Activated CD8-positive, alpha-beta memory T cell treated with anti-CD3 and anti-CD28 coated beads for 36 hours (primary cell): ENCODE measurements at regions not wholly inside any gene's neighbourhood (a gene's known extent, or its start where the extent isn't known, plus 50 kb on each side); places are given as distances from the start of the nearest gene placed in this dataset.

Experiments
- CTCF ChIA-PET: fragments of 350-600 bp; sonication (Branson Sonifier 250); formaldehyde crosslinking; loops from one replicate; lab custom pipeline; 2021; ENCODE audit warnings: antibody characterized with exemption; lab: Charles Lee
- POLR2A ChIA-PET: fragments of 350-600 bp; sonication (Branson Sonifier 250); formaldehyde crosslinking; loops from one replicate; lab custom pipeline; 2021; ENCODE audit warnings: antibody characterized with exemption; lab: Charles Lee

DNA sequence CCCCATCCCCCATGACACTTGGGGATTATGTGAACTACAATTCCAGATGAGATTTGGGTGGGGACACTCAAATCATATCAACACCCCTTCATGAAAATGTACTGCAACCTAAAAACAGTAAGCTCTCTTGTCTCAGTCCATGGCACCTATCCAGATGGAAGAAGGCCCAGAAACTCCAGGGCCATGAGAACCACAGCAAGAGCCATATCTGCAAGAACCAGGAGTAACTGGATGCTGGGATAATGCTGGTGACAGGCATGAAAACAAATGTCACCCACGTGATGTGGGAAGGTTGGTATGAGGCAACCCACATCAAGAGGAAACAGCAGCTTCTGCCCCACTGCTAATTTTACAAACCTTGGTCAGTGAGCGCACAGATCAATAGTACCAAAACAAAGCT, 400.1 kb upstream of the ERCC4 start:
- ChIA-PET CTCF (no interaction called here), POLR2A (no interaction called here)

DNA sequence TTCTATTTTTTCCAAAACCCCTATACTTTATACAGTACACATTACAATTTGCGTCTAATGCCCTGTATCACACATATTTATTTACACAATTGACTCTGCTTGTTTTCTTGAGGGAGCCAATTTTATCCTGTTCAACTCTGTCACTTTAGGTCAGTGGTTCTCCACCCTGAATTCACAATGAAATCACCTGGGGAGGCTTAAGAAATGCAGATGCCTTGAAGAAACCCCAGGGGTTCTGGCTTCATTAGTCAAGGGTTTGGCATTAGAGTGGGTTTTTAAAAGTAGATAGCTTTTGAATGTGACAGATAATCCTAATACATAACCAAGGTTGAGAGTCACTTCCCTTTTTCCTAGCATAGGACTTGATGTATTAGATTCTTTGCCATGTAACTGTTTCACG, 398.6 kb upstream of the ERCC4 start:
- POLR2A ChIA-PET, result no interaction called here
- CTCF ChIA-PET, result no interaction called here

DNA sequence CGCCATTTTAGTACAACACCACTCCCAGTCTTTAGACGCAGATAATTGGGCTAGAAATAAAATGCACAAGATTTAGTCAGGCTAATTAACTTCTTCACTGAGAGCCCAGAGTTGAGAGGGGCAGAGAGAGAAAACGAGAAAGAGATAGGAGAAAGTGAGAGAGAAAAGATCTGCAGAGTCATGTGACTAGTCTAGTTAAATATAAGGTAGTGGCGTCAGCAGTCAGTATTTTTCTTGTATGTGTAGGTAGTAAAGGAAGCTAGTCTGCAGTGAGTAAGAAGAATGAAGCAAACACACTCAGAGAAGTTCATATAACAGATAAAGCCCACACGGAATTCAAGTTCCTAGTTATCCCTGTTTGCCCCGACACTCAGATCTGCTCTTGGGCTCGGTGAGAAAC, 392.6 kb upstream of the ERCC4 start:
- ChIA-PET POLR2A (no interaction called here), CTCF (interaction anchor here (0.6 kb wide), 1 partner anchor 679 kb away, joined by 10 read pairs; no protein-coding TSS in a partner anchor)

DNA sequence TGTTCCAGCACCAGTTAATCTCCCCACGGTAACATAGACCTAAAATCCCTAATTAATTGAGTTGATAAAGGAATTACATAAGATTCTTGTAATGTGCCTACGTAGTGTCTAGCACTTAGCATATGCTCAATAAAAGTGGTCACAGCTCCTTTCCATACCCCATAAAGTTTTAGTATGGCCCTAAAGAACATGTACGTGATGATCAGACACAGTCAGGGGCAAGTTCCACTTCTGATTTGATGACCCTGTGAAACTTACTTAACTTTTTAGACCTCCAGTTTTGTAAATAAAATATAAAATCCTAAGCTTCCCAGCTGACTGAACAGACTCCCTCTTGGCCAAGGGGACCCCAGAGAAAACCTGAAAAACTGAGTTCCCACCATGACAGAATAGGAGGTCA, 391.3 kb upstream of the ERCC4 start:
- CTCF ChIA-PET, result no interaction called here

DNA sequence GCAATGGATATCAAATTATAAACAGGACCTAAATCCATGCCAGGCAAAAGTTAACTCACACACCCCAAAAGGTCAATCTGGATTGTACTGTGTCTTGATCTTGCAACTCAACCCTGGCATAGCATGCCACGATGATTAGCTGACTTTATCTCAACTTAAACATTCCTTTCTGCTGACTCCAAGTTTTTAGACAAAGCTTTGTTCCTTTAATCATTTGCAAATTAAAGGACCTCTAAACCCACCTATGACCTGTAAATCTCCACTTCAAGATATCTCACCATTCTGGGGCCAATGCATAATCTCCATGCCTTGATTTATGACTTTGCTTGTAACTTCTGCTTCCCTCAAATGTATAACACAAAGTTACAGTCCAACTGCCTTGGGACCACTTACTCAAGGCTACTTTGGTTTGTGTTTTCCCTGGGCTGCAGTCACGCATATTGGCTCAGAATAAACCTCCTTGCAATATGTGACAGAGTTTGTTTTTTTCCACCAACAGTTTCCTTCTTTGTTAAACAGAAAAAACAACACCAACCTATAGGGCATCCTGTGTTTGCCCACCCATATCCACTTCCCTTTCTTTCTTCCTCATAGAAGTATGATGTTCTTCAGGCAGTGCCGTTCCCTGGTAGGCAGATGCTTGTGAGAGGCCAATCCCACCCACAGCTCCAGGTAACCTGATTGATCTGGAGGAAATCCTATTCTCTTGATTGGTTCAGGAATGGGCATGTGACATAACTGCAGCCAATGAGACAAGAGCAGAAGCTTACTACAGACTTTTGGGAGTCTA, 390.6 kb upstream of the ERCC4 start:
- CTCF ChIA-PET, result no interaction called here

More for the DNA sequence above, 391.3 kb upstream of the ERCC4 start:
- POLR2A ChIA-PET, result no interaction called here

DNA sequence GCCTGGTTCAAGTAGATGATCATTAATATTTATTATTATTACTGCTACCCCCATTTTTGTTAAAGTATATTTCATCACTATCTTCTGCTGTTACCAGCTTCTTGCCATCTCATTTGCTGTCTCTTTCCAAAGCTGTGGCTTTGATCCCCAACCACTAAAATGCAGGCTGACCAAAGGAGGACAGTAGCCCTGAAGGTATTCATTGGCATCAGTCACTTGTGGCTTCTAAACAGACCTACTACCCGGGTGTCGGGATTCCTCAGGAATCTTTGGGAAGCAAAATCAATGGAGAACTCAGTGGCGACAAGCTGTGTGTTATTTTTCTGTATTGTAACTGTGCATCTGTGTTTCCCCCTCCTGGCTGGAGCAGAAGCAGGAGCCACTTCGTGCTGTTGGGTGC, 379.2 kb upstream of the ERCC4 start:
- ChIA-PET CTCF (no interaction called here), POLR2A (no interaction called here)

More for the DNA sequence above, 390.6 kb upstream of the ERCC4 start:
- POLR2A ChIA-PET, result no interaction called here

DNA sequence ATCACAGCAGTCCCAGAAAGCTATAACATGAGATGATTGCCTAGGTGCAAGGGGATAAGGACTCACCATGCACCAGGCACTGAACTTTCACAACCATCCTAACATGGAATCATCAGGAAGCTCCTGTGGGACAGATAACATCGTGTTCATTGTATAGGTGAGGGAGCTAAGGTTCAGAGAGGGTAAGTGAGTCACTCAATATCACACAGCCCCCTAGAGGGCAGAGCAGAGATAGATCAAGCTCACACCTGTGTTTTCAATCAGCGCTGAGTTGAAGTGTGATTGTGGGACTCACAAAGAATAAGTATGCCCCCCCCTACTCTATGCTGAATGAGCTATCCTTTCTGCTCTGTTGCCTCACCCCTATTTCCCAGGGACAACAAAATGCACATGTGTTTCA, 377.7 kb upstream of the ERCC4 start:
- POLR2A ChIA-PET, result no interaction called here
- CTCF ChIA-PET, result no interaction called here

DNA sequence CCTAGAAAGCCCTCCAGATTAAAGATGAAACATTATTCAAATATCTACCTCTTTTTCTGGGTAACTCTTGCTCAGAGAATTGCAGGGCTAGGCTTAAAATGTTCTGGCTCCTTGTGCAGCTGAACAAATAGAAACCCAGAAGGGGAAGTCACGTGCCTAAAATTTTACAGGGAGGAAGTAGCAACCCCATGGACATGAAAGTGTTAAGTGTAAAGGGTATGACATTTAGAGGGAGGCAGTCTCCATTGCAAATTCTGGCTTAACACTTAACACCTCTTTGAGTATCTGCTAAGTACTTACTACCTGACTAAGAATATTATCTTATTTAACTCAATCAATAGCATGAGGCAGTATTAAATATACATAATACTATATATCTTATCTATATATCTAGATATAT, 376.1 kb upstream of the ERCC4 start:
- CTCF ChIA-PET, result no interaction called here
- POLR2A ChIA-PET, result no interaction called here

DNA sequence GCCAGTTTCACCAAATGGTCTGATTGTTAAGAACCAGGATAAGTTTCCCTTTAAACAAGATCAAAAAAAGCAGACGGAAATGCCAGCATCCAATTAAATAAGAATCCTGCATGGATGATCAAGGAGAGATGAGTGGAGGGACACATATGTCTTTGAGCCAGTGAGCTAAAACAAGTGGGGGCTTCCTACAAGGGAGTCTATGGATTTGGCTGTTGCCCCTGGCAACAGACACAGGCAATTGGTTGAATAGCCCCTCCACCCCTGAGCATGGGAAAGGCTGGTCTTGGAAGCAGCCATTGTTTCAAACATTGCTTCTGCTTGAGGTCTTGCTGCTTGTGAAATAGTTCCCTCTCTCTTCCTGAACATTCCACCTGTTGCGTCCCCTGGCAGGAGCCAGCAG, 374.7 kb upstream of the ERCC4 start:
- ChIA-PET POLR2A (no interaction called here), CTCF (no interaction called here)

DNA sequence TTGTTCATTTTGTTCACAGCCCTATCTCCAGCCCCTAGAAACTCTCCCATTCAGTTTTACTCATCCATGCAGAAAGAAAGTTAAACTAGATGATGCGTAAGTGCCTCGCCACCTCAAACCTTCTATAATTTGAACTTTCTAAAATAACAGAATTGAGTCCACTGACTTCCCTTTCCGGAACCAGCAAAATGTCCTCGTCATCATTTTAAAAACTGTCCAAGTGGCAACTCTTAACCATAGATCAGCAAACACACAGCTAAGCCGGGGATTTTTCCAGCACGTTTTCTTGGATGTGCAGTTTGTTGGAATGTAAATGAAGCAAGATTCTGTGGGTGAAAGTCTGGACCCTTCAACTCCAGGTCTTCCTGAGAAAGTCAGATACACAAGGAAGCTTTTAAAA, 369.7 kb upstream of the ERCC4 start:
- CTCF ChIA-PET, result no interaction called here
- POLR2A ChIA-PET, result no interaction called here

DNA sequence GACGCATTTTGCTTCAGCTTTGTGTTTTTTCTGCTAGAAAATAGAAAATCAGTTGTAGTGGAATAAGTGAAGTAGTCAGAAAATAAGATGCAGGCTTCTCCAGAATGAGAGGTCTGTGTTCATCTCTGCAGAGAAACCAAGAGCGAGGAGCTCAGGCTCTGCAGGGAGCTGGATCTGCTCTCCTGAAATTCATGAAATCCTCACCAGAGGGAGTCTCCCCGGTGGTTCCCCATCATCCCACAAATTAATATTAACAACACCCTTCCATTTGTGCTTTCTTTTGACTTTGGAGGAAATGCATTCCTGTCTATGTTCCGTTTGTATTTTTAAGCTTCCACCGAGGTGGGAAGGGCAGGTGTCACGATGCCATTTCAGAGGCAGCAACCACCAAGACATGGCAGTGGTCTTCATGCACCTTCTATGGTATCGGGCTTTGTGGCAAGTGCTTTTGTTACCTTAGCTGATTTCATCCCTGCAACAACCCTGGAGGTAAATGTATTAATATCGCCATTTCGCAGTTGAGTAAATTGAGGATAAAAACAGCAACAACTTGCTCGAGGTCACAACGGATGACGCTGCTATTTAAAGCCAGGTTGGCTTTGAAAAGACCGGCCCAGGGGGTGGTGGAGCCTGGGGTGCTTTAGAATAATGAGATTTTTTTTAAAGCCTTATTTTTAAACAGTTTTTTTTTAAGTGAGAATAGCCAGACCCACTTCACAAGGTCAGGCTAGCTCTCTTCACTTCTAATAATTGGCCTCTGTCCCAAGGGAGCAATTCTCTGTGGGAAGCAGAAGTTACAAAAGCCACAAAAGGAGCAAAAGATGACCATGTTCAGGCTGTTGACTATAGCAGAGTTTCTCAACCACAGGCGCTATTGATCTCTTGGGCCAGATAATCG, 367.6 kb upstream of the ERCC4 start:
- ChIA-PET POLR2A (no interaction called here), CTCF (no interaction called here)

DNA sequence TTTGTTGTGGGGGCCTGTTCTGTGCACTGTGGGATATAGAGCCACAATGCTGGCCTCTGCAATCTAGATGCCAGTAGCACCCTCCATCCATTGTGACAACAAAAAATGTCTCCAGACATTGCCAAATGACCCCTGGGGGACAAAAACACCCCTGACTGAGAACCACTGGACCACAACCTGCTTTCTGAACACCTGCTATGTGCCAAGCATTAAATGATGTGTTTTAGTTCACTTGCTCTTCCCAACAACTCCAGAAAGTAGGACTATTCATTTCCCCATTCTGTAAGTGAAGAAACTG, 367.0 kb upstream of the ERCC4 start:
- ChIA-PET POLR2A (no interaction called here), CTCF (no interaction called here)

DNA sequence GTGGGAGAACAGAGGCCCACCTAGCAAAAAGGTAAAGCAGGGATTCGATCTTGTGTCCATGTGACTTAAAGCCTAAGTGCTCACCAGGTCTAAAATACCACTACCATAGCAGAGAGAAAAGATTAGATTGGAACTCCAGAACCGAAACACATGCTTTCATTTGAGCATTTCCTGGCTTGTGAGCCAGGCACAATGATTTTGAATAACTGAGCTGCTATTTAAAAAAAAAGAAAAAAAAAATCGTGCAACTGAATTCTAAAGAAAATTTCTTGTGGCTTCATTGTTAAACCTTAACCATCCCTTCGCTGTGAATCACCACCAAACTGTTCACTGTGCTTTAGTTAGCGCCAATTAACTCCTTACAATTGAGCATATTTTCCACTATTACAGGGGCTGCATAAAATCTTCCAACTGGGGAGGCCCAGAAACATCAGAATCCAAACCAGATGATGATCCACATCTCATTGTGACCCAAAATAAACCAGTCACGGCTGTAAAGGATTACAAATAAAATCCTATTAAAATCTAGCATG, 366.4 kb upstream of the ERCC4 start:
- CTCF ChIA-PET, result no interaction called here
- POLR2A ChIA-PET, result no interaction called here

DNA sequence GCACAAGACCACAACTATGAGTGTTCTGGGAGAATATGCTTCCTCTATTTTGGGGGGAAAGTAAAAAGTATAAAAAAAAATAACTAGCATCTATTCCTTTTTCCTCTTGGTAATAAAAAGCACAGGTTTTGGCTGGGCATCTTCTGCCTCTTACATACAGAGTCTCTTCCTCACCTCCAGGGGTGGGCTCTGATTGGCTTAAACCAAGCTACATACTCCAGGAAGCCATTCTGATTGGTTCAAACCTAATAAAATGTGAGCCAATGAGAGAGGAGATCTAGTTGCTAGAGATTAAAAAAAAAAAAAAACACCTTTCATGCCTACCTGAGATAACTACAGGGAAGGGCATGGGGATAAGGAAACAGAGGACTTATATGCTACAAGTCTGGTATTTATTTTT, 365.9 kb upstream of the ERCC4 start:
- ChIA-PET CTCF (no interaction called here), POLR2A (no interaction called here)

DNA sequence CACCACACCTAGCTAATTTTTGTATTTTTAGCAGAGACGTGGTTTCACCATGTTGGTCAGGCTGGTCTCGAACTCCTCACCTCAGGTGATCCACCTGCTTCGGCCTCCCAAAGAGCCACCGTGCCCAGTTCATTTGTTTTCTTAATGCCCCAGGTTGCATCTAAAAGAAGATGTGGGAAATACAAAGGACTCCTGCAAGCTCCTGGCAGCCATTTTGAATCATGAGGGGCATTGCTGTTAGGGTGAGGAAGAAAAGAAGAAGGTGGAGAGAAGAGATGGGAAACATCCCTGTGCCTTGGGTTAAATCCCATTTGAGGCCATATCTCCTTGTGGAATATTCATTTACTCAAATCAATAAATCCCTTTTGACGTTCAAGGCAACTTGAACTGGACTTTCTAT, 365.3 kb upstream of the ERCC4 start:
- ChIA-PET POLR2A (no interaction called here), CTCF (no interaction called here)

DNA sequence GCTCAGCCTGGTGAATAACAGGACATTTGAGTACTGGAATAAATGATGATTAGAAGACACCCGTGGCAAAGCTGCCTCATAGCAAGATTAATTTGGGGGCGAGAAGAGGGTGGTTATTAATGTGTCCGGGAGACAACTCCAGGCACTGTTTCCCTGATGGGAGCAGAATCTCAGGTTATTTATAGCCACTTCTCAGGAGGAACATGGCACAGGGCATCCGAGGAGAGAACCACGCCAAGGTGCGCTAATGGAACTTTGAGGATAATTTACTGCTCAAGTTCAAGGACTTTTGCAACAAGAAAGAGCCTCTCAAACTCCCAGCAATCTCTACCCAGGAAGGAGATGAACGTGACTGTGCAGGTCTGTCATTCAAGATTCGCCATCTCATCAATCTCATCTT, 362.5 kb upstream of the ERCC4 start:
- CTCF ChIA-PET, result no interaction called here
- POLR2A ChIA-PET, result no interaction called here

DNA sequence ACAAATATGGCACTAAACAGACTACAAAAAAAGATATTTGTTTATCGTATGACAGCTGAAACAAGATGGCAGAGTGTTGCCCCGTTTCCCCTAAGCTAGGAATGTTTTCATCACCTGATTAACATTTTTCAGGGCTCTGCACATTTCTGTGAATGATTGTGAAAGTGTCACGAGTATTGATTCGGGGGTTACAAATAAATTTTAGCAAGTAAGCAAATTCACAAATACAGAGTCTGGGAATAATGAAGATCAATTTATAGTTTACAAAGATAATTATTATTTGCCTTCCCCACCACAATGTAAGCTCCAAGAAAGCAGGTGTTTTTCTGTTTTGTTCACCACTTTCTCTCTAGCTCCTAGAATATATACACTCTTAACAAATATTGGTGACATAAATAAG, 361.2 kb upstream of the ERCC4 start:
- ChIA-PET CTCF (no interaction called here), POLR2A (no interaction called here)

DNA sequence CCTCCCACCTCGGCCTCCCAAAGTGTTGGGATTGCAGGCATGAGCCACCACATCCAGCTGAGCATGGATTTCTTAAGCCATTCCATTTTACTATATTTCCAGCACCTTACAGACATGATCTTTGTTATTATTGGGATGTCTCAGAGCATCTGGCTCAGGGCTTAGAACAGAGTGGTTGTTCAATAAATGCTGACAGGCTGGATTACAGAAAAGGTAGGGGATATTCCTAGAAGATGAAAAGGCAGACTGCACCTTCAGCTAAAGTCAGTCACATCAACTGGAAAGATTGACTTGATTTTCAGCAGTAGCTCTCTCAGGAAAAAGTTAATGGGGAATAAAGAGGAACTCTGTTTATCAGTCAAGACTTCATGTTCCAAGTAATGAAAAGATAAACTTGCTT, 360.3 kb upstream of the ERCC4 start:
- POLR2A ChIA-PET, result no interaction called here
- CTCF ChIA-PET, result no interaction called here

DNA sequence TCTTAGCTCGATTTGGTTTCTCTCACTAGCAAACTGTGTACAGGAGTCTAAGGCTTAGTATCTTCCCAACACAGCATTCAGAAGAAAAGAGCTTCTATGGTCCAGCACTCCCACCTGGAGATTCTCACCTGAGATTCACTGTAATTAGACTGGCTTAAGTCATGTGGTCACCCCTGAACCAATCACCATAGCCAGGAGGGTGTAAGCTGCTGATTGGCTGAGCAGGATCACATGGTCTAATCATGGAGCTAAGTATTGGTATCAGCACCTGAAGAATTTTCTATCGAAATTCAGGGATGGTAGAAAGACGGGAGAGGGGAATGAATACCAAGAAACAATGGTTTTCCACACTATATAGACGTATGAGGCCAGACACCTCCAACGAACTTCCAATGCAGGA, 359.8 kb upstream of the ERCC4 start:
- ChIA-PET CTCF (no interaction called here), POLR2A (no interaction called here)

DNA sequence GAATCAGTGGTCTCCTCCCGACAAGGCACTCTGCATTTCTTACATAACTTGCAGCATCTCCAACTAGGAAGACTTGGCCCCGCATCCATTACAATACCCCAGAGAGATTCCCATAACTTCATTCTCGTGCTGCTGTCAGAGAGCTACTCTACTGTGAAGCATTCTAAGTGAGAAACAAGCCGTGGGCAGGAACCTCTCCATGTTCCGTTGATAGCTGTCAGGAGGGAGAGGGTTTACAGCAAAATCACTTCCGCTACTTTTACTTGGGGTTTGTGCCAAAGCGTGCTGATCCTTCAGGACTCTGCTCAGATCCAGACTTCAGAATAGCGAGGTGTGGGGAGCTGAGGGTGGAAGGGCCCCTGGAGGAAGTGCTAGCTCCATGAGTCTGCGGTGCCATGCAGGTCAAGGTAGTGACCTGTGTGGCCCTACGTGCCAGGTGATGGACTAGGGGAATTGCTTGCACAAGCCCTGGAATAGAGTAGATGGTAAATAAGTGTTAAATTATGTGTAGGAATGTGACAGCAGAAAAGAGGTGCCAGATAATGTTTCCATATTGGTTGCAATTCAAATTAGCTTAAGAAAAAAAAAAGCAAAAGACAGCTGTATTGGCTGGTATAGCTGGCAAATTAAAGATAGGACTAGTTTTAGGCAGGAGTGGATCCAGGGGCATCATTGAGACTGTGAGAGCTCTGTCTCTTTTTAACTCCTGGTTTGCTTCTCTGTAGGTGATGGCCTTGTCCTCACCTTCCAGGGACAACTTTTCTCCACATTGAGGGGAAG, 358.5 kb upstream of the ERCC4 start:
- ChIA-PET CTCF (no interaction called here), POLR2A (no interaction called here)
